ENCODE measurements at regions not wholly inside any gene's neighbourhood (a gene's known extent, or its start where the extent isn't known, plus 50 kb on each side); places are given as distances from the start of the nearest gene placed in this dataset.

- TF ChIP-seq GATA3 (IDR thresholded peaks at IDR 0.05; ENCODE audit: low read depth, low read length) = no peak
- no peak for TF ChIP-seq GATA2 (IDR thresholded peaks at IDR 0.05; ENCODE audit: low read depth, low read length)
Observed at GRCh38 chr18:56353663-56354260, 284.6 kb downstream of the TXNL1 start.

GRCh38 chr18:56351911-56352500 is 286.4 kb downstream of the TXNL1 start:
- no peak for TF ChIP-seq GATA2 (IDR thresholded peaks at IDR 0.05; ENCODE audit: low read depth, low read length)

GRCh38 chr18:56337507-56337906 is 300.9 kb downstream of the TXNL1 start:
- TF ChIP-seq GATA3 (IDR thresholded peaks at IDR 0.05; ENCODE audit: low read depth, low read length) (no peak), GATA2 (IDR thresholded peaks at IDR 0.05; ENCODE audit: low read depth, low read length) (no peak)

GRCh38 chr18:56333839-56334238 is 304.6 kb downstream of the TXNL1 start:
- TF ChIP-seq GATA3 (IDR thresholded peaks at IDR 0.05; ENCODE audit: low read depth, low read length) = no peak
- no peak for TF ChIP-seq GATA2 (IDR thresholded peaks at IDR 0.05; ENCODE audit: low read depth, low read length)

- TF ChIP-seq GATA2 (IDR thresholded peaks at IDR 0.05; ENCODE audit: low read depth, low read length) = no peak
- no peak for TF ChIP-seq GATA3 (IDR thresholded peaks at IDR 0.05; ENCODE audit: low read depth, low read length)
Observed at GRCh38 chr18:56333146-56333545, 305.2 kb downstream of the TXNL1 start.

GRCh38 chr18:56332371-56332770 is 306.0 kb downstream of the TXNL1 start:
- TF ChIP-seq GATA2 (IDR thresholded peaks at IDR 0.05; ENCODE audit: low read depth, low read length) (no peak), GATA3 (IDR thresholded peaks at IDR 0.05; ENCODE audit: low read depth, low read length) (no peak)

- no peak for TF ChIP-seq GATA2 (IDR thresholded peaks at IDR 0.05; ENCODE audit: low read depth, low read length)
- TF ChIP-seq GATA3 (IDR thresholded peaks at IDR 0.05; ENCODE audit: low read depth, low read length) = no peak
Observed at GRCh38 chr18:56330366-56331110, 307.9 kb downstream of the TXNL1 start.

- no peak for TF ChIP-seq GATA3 (IDR thresholded peaks at IDR 0.05; ENCODE audit: low read depth, low read length)
- TF ChIP-seq GATA2 (IDR thresholded peaks at IDR 0.05; ENCODE audit: low read depth, low read length) = no peak
Observed at GRCh38 chr18:56329536-56329935, 308.9 kb downstream of the TXNL1 start.

- TF ChIP-seq GATA3 (IDR thresholded peaks at IDR 0.05; ENCODE audit: low read depth, low read length) (no peak), GATA2 (IDR thresholded peaks at IDR 0.05; ENCODE audit: low read depth, low read length) (no peak)
Observed at GRCh38 chr18:56327191-56327885, 311.1 kb downstream of the TXNL1 start.

GRCh38 chr18:56326336-56327072 is 311.9 kb downstream of the TXNL1 start:
- no peak for TF ChIP-seq GATA3 (IDR thresholded peaks at IDR 0.05; ENCODE audit: low read depth, low read length)
- TF ChIP-seq GATA2 (IDR thresholded peaks at IDR 0.05; ENCODE audit: low read depth, low read length) = no peak

GRCh38 chr18:56323673-56324072 is 314.7 kb downstream of the TXNL1 start:
- TF ChIP-seq GATA2 (IDR thresholded peaks at IDR 0.05; ENCODE audit: low read depth, low read length) (no peak), GATA3 (IDR thresholded peaks at IDR 0.05; ENCODE audit: low read depth, low read length) (no peak)

- TF ChIP-seq GATA3 (IDR thresholded peaks at IDR 0.05; ENCODE audit: low read depth, low read length) (no peak), GATA2 (IDR thresholded peaks at IDR 0.05; ENCODE audit: low read depth, low read length) (no peak)
Observed at GRCh38 chr18:56322406-56322805, 316.0 kb downstream of the TXNL1 start.

GRCh38 chr18:56321470-56321869 is 316.9 kb downstream of the TXNL1 start:
- TF ChIP-seq GATA2 (IDR thresholded peaks at IDR 0.05; ENCODE audit: low read depth, low read length) (no peak), GATA3 (IDR thresholded peaks at IDR 0.05; ENCODE audit: low read depth, low read length) (no peak)

- no peak for TF ChIP-seq GATA2 (IDR thresholded peaks at IDR 0.05; ENCODE audit: low read depth, low read length)
- TF ChIP-seq GATA3 (IDR thresholded peaks at IDR 0.05; ENCODE audit: low read depth, low read length) = no peak
Observed at GRCh38 chr18:56319953-56320352, 318.4 kb downstream of the TXNL1 start.

All from SH-SY5Y (cell line).